ENCODE measurements at regions not wholly inside any gene's neighbourhood (a gene's known extent, or its start where the extent isn't known, plus 50 kb on each side); places are given as distances from the start of the nearest gene placed in this dataset.
"Not testable (repeated sequence)": the region's sequence is repeated elsewhere in the genome, so short reads cannot be mapped to it uniquely, and the experiment has no call there.

GRCh38 chr14:98900798-98901197 lies 371.2 kb downstream of the BCL11B start:
- no peak for DNase-seq

- DNase-seq = no peak
Measured at GRCh38 chr14:98901511-98902205, 370.3 kb downstream of the BCL11B start.

- no peak for DNase-seq
Measured at GRCh38 chr14:98903371-98903770, 368.6 kb downstream of the BCL11B start.

- no peak for DNase-seq
Measured at GRCh38 chr14:98904677-98905076, 367.3 kb downstream of the BCL11B start.

GRCh38 chr14:98906123-98906995 lies 365.6 kb downstream of the BCL11B start:
- DNase-seq = peak; percentile 30

- DNase-seq = no peak
Measured at GRCh38 chr14:98907271-98907670, 364.7 kb downstream of the BCL11B start.

- DNase-seq = no peak
Measured at GRCh38 chr14:98908050-98908449, 363.9 kb downstream of the BCL11B start.

- no peak for DNase-seq
Measured at GRCh38 chr14:98909251-98909944, 362.6 kb downstream of the BCL11B start.

- DNase-seq = no peak
Measured at GRCh38 chr14:98910061-98910460, 361.9 kb downstream of the BCL11B start.

GRCh38 chr14:98912655-98913054 lies 359.3 kb downstream of the BCL11B start:
- DNase-seq = no peak

- DNase-seq = no peak
Measured at GRCh38 chr14:98913967-98914650, 357.9 kb downstream of the BCL11B start.

- no peak for DNase-seq
Measured at GRCh38 chr14:98914942-98915341, 357.1 kb downstream of the BCL11B start.

- DNase-seq = no peak
Measured at GRCh38 chr14:98915625-98916024, 356.4 kb downstream of the BCL11B start.

- no peak for DNase-seq
Measured at GRCh38 chr14:98916036-98916435, 356.0 kb downstream of the BCL11B start.

GRCh38 chr14:98916476-98916875 lies 355.5 kb downstream of the BCL11B start:
- DNase-seq = no peak

GRCh38 chr14:98919434-98919833 lies 352.6 kb downstream of the BCL11B start:
- no peak for DNase-seq

GRCh38 chr14:98921306-98921705 lies 350.7 kb downstream of the BCL11B start:
- DNase-seq = not testable (repeated sequence)

- no peak for DNase-seq
Measured at GRCh38 chr14:98923596-98923995, 348.4 kb downstream of the BCL11B start.

GRCh38 chr14:98924046-98924445 lies 348.0 kb downstream of the BCL11B start:
- no peak for DNase-seq

- no peak for DNase-seq
Measured at GRCh38 chr14:98925354-98926040, 346.5 kb downstream of the BCL11B start.

- no peak for DNase-seq
Measured at GRCh38 chr14:98926146-98926545, 345.9 kb downstream of the BCL11B start.

GRCh38 chr14:98926801-98927200 lies 345.2 kb downstream of the BCL11B start:
- no peak for DNase-seq
